ENCODE measurements at regions not wholly inside any gene's neighbourhood (a gene's known extent, or its start where the extent isn't known, plus 50 kb on each side); places are given as distances from the start of the nearest gene placed in this dataset.

- Histone ChIP-seq H3K9me3 (replicated peaks; ENCODE audit: control insufficient read depth, insufficient read depth, low read length) (no peaks in the 10 kb centered on the region), H2AFZ (ENCODE audit: low read depth, low read length) (no peak overlapping the region), H3K27me3 (ENCODE audit: control insufficient read depth in 2 of 2, insufficient read depth in 2 of 2, low read length in 2 of 2) (no peaks in the 10 kb centered on the region), H3K4me1 (ENCODE audit: control insufficient read depth, extremely low read depth, insufficient read depth, low read length) (no peaks in the 10 kb centered on the region), H3K36me3 (ENCODE audit: control insufficient read depth in 2 of 2, extremely low read depth in 1 of 2, insufficient read depth in 2 of 2, low read length in 2 of 2) (no peaks in the 10 kb centered on the region), H3K9ac (replicated peaks; ENCODE audit: extremely low read depth, insufficient read depth, low read length) (no peak overlapping the region), H3K79me2 (ENCODE audit: control insufficient read depth, insufficient read depth, low read length) (no peaks in the 10 kb centered on the region), H3K4me3 (replicated peaks in 1 of 3; ENCODE audit: insufficient read depth in 1 of 3, low read depth in 1 of 3, low read length in 3 of 3) (no peak overlapping the region), H3K27ac (ENCODE audit: insufficient read depth, low read depth, low read length) (no peak overlapping the region), H3K4me2 (ENCODE audit: insufficient read depth, low read length) (no peak overlapping the region), H4K20me1 (replicated peaks; ENCODE audit: control insufficient read depth, extremely low read depth, insufficient read depth, low read length) (no peaks in the 10 kb centered on the region), H3K9me1 (replicated peaks; ENCODE audit: control insufficient read depth, extremely low read depth, insufficient read depth, low read length) (no peaks in the 10 kb centered on the region)
- FAIRE-seq = no peak
- no TSS peak for BruUV-seq (replicated peaks)
- POLR2A ChIA-PET = no interaction called here
- DNase-seq (ENCODE audit: low read depth, low spot score) = no peak
- intact Hi-C loops (cut with micrococcal nuclease) (no loop called here), dilution Hi-C loops (cut with MboI; ENCODE audit: extremely low pct_ligation_motif_present, low sequenced_read_pairs) (no loop called here)
- TF ChIP-seq EZH2 (IDR thresholded peaks at IDR 0.05; ENCODE audit: borderline replicate concordance, low read depth, low read length, severe bottlenecking) (no peak), MYC (IDR thresholded peaks at IDR 0.05; ENCODE audit: low read depth, low read length) (no peak), CTCF (IDR thresholded peaks at IDR 0.05; ENCODE audit: extremely low read depth in 1 of 2, insufficient read depth in 1 of 2, low read depth in 1 of 2, low read length in 2 of 2) (no peak), GATA2 (IDR thresholded peaks at IDR 0.05; ENCODE audit: insufficient read depth, insufficient read length, low read depth, low read length) (no peak), POLR2A (IDR thresholded peaks at IDR 0.05; ENCODE audit: low read depth, low read length) (no peak), FOS (IDR thresholded peaks at IDR 0.05; ENCODE audit: borderline replicate concordance, insufficient read depth, low read length) (no peak), POLR2AphosphoS5 (IDR thresholded peaks at IDR 0.05; ENCODE audit: insufficient read depth, low read depth, low read length) (no peak), JUN (IDR thresholded peaks at IDR 0.05; ENCODE audit: borderline replicate concordance, insufficient read depth, insufficient read length, low read depth) (no peak), MAX (IDR thresholded peaks at IDR 0.05; ENCODE audit: insufficient read depth, insufficient read length) (no peak)
- CTCF ChIA-PET = no interaction called here
Measured at GRCh38 chr5:173438951-173439350, 110.7 kb upstream of the STC2 start.
